ENCODE measurements at regions not wholly inside any gene's neighbourhood (a gene's known extent, or its start where the extent isn't known, plus 50 kb on each side); places are given as distances from the start of the nearest gene placed in this dataset.

- Mint-ChIP-seq H3K36me3 (ENCODE audit: low read depth) (peaks cover 3% of the 10 kb centered on the region), H3K4me3 (no peak overlapping the region), H3K27ac (peak overlapping the region; percentile 20), H3K27me3 (ENCODE audit: low read depth) (no peaks in the 10 kb centered on the region), H3K9me3 (peaks cover 9% of the 10 kb centered on the region), H3K4me1 (ENCODE audit: low read depth) (peaks cover 43% of the 10 kb centered on the region)
- DNase-seq (ENCODE audit: low spot score), result no peak
Measured at GRCh38 chr10:17510242-17510908, 56.0 kb upstream of the ST8SIA6 start.

DNA sequence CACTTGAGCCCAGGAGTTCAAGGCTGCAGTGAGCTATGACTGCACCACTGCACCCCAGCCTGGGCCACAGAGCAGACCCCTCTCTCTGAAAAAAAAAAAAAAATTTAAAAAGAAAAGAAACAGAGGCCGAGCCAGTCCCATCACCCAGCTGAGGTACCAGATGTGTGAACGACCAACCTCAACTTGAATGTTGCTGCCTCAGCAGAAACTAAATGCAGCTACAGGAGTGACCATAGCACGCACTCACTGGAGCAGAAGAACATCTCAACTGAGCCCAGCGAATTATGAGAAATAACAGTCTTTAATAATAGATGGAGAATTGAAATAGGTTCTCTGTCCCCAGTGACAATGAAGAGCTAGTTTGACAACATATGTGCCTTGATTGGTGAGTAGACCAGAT lies 53.1 kb upstream of the ST8SIA6 start:
- H3K27me3 Mint-ChIP-seq (ENCODE audit: low read depth), result no peaks in the 10 kb centered on the region
- no peak overlapping the region for H3K4me3 Mint-ChIP-seq
- no peak for DNase-seq (ENCODE audit: low spot score)
- peaks cover 9% of the 10 kb centered on the region for H3K9me3 Mint-ChIP-seq
- peaks cover 3% of the 10 kb centered on the region for H3K36me3 Mint-ChIP-seq (ENCODE audit: low read depth)
- peaks cover 41% of the 10 kb centered on the region for H3K4me1 Mint-ChIP-seq (ENCODE audit: low read depth)
- no peak overlapping the region for H3K27ac Mint-ChIP-seq

DNA sequence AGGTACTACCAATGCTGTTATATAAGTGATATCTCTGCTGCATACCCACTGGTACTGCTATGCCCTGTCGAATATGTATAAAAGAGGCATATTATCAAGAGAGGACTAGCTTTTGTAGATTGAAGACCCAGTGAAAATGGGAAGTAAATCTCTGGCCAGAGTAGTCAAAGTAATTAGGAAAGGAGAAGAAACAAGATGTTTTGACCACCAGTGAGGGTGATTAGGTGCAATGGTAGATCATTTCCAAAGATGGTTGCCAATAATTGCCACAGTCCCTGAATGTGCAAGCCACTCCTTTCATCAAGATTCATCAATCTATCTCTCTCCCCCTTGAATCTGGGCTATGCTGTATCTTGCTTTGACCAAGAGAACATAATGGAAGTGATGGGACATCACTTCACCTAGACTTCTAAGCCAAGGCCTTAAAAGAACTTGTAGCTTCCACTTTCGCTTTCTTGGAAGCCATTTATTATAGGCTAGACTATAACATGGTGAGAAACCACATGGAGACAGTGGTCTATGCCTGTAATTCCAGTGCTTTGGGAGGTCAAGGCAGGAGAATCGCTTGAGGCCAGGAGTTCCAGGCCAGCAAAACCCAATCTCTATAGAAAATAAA lies 52.6 kb upstream of the ST8SIA6 start:
- Mint-ChIP-seq H3K4me1 (ENCODE audit: low read depth) (peaks cover 35% of the 10 kb centered on the region), H3K27ac (peak overlapping the region; percentile 56)
- no peak for DNase-seq (ENCODE audit: low spot score)

DNA sequence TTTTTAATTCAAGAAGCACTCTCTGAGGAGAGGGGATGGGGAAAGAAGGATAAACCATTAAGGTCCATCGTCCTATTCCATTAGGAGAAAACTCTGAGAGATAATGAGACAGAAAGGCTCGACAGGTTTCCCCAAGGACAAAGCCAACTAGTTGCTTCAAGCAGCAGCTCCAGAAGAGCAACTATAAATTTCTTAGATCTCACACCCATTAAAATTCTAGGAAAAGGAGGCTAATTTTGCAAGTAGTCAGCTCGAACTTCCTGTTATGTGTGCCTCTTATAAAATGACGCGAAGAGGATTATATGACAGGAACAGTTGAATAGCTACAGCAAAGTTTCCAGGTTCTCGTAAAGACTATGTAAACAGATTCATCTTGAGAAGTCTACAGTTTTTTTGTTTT lies 52.0 kb upstream of the ST8SIA6 start:
- peak overlapping the region; percentile 65 for H3K4me3 Mint-ChIP-seq
- no peaks in the 10 kb centered on the region for H3K27me3 Mint-ChIP-seq (ENCODE audit: low read depth)
- DNase-seq (ENCODE audit: low spot score), result no peak
- peaks cover 33% of the 10 kb centered on the region for H3K4me1 Mint-ChIP-seq (ENCODE audit: low read depth)
- H3K27ac Mint-ChIP-seq, result peak overlapping the region; percentile 56
- peaks cover 9% of the 10 kb centered on the region for H3K9me3 Mint-ChIP-seq
- H3K36me3 Mint-ChIP-seq (ENCODE audit: low read depth), result peaks cover 3% of the 10 kb centered on the region

More for the DNA sequence above, 52.6 kb upstream of the ST8SIA6 start:
- peaks cover 9% of the 10 kb centered on the region for H3K9me3 Mint-ChIP-seq
- H3K36me3 Mint-ChIP-seq (ENCODE audit: low read depth), result peaks cover 3% of the 10 kb centered on the region
- H3K27me3 Mint-ChIP-seq (ENCODE audit: low read depth), result no peaks in the 10 kb centered on the region
- peak overlapping the region; percentile 20 for H3K4me3 Mint-ChIP-seq

DNA sequence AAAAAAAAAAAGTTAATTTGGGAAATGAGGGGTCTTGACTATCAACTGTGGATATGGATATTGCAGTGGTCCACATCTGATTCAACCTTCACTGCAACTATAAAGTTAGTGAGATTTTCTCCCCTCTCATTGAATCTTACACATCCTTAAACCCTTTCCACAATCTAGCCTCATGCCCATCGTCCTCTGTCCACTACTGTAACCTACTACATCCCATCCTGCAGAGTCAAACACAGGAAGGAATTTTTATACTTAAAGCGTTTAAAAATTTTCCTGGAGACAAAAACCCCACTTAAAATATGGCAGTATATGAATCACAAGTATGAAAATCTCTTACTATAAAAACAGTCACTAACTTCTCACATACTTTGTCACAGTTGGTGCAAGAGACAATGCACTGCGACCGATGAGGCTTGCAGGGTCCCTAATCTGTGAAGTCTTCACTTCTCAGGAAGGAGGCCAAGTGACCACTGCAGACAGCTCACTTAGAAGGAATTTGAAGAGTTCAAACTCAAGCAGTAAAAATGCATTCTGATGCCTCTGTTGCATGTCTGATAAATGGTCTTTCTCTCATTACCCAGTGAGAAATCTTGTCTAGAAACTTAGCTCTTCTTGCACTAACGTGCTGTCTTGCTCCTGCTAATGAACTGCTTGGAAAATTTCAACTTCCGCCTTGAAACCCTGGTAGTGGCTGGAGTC lies 50.3 kb upstream of the ST8SIA6 start:
- Mint-ChIP-seq H3K36me3 (ENCODE audit: low read depth) (peaks cover 3% of the 10 kb centered on the region), H3K27ac (no peak overlapping the region), H3K4me3 (peak overlapping the region; percentile 65), H3K9me3 (peaks cover 9% of the 10 kb centered on the region), H3K4me1 (ENCODE audit: low read depth) (peaks cover 22% of the 10 kb centered on the region), H3K27me3 (ENCODE audit: low read depth) (no peaks in the 10 kb centered on the region)
- no peak for DNase-seq (ENCODE audit: low spot score)

All from T-helper 2 cell treated with Interferon-gamma antibody and Interleukin-4, amounts not matched to agents 5 μg/mL and 100 μg/mL, for 36 hours (primary cell).